ENCODE measurements at regions not wholly inside any gene's neighbourhood (a gene's known extent, or its start where the extent isn't known, plus 50 kb on each side); places are given as distances from the start of the nearest gene placed in this dataset.

- TF ChIP-seq CTCF (IDR thresholded peaks at IDR 0.05) (no peak), EP300 (IDR thresholded peaks at IDR 0.05) (no peak), POLR2A (IDR thresholded peaks at IDR 0.05) (no peak)
Observed at GRCh38 chr6:122063076-122063475, 336.4 kb upstream of the HSF2 start.

Data from tibial nerve (tissue), 4 donors.